ENCODE measurements at regions not wholly inside any gene's neighbourhood (a gene's known extent, or its start where the extent isn't known, plus 50 kb on each side); places are given as distances from the start of the nearest gene placed in this dataset.
A peak's percentile ranks its signal among the peaks of the same experiment; 100 is the strongest.

DNA sequence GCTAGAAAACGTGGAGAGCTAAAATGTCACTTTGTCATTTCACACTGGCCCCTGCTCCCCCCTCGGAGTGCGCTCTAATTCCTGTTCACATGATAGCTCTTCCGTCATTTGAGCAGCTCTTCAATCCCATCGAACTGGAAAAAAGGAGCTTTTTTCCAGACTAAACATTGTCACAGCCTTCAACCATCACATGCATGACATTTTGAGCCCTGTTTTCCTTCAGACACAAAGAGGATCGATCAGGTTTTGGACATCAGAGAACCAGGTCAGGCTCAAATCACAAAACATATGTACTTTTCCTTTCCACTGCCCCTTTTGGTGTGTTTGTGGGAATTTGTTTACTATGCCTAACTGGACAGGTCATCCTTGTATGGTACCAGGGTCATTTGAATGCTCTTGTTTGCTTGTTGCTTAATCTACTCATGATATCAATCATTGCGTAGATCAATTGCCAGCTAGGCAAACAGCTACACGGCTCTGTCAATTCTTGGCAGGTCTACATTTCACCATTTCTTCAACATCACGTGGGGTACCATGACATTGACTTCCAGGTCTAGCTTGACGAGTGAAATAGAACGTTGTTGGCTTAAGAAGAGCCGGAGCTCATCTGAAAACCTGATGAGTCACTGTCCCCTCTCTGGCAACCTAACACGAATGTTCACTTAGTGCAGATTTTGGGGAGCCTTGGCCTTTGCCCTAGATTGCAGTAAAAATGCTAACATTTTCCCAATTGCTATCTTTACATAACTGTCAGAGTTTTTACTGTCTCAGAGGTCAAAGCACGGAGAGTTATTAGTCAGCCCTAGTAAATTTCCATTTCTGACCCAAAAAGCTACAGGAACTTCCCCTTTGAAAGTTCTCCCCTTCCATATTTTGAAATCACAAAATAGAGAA, 87.3 kb downstream of the LYZL2 start:
- TF ChIP-seq CTCF (IDR thresholded peaks at IDR 0.05): no peak
- peak; percentile 20 for TF ChIP-seq POLR2A (IDR thresholded peaks at IDR 0.05)
